Liver (tissue), 3 donors: ENCODE measurements at regions not wholly inside any gene's neighbourhood (a gene's known extent, or its start where the extent isn't known, plus 50 kb on each side); places are given as distances from the start of the nearest gene placed in this dataset.

ENCODE experiments used
- CTCF ChIP-seq: fragments of 150-350 bp; IDR thresholded peaks from 2 replicates; pipeline ENCODE4 v1.5.1; 2017; ENCODE audit warnings: improper control_type of control experiment, low read depth, low read length; ENCODE audit not compliant: missing input control
- EGR1 ChIP-seq, 2 donors: IDR thresholded peaks; 2 replicates each; pipeline ENCODE4 v1.6.1; 2016 to 2018; ENCODE audit warnings: antibody characterized with exemption in 2 of 2, low read depth in 2 of 2
- FOXA1 ChIP-seq: IDR thresholded peaks from 2 replicates; pipeline ENCODE4 v1.6.1; 2016; ENCODE audit warnings: antibody characterized with exemption
- GABPA ChIP-seq, 2 donors: IDR thresholded peaks in 1 of 2; conservative IDR thresholded peaks in 1 of 2; 2 replicates each; pipeline ENCODE4 v1.6.1; 2016; ENCODE audit warnings: antibody characterized with exemption in 2 of 2, mild to moderate bottlenecking in 1 of 2, moderate library complexity in 1 of 2
- HNF4A ChIP-seq, 2 donors: conservative IDR thresholded peaks; 2 replicates each; pipeline ENCODE4 v1.6.1; 2016; ENCODE audit warnings: antibody characterized with exemption in 2 of 2, mild to moderate bottlenecking in 2 of 2
- HNF4G ChIP-seq: IDR thresholded peaks from 2 replicates; pipeline ENCODE4 v1.6.1; 2016; ENCODE audit warnings: antibody characterized with exemption
- MAX ChIP-seq: IDR thresholded peaks from 2 replicates; pipeline ENCODE4 v1.6.1; 2016; ENCODE audit warnings: antibody characterized with exemption
- RAD21 ChIP-seq, 2 donors: IDR thresholded peaks; 2 replicates each; pipeline ENCODE4 v1.6.1; 2016; ENCODE audit warnings: antibody characterized with exemption in 2 of 2, mild to moderate bottlenecking in 2 of 2
- REST ChIP-seq: IDR thresholded peaks from 2 replicates; pipeline ENCODE4 v1.6.1; 2016; ENCODE audit warnings: antibody characterized with exemption, mild to moderate bottlenecking
- SP1 ChIP-seq: IDR thresholded peaks from 2 replicates; pipeline ENCODE4 v1.6.1; 2018; ENCODE audit warnings: antibody characterized with exemption, mild to moderate bottlenecking
- TAF1 ChIP-seq: conservative IDR thresholded peaks from 2 replicates; pipeline ENCODE4 v1.6.1; 2016; ENCODE audit warnings: antibody characterized with exemption, mild to moderate bottlenecking
- YY1 ChIP-seq: IDR thresholded peaks from 2 replicates; pipeline ENCODE4 v1.6.1; 2016; ENCODE audit warnings: antibody characterized with exemption, mild to moderate bottlenecking
- TF ChIP-seq, protein P1 (sequence below): IDR thresholded peaks from 2 replicates; pipeline ENCODE4 v1.6.1; 2016; ENCODE audit warnings: antibody characterized with exemption
- TF ChIP-seq, protein P2 (sequence below): IDR thresholded peaks from 2 replicates; pipeline ENCODE4 v1.6.1; 2016; ENCODE audit warnings: antibody characterized with exemption
- donor health status: healthy.
- donor health status: healthy.

- no peak for TF ChIP-seq CTCF
- no peak for TF ChIP-seq YY1
- no peak for TF ChIP-seq RAD21 (IDR thresholded peaks at IDR 0.05)
- TF ChIP-seq, protein P1, sequence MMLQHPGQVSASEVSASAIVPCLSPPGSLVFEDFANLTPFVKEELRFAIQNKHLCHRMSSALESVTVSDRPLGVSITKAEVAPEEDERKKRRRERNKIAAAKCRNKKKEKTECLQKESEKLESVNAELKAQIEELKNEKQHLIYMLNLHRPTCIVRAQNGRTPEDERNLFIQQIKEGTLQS = no peak
- TF ChIP-seq GABPA (IDR thresholded peaks at IDR 0.05 in 1 of 2, conservative IDR thresholded peaks at IDR 0.05 in 1 of 2) = no peak
- no peak for TF ChIP-seq FOXA1
- TF ChIP-seq SP1 = no peak
- TF ChIP-seq REST = no peak
- TF ChIP-seq EGR1 (IDR thresholded peaks at IDR 0.05; ENCODE audit: low read depth in 2 of 2) = no peak
- no peak for TF ChIP-seq MAX
- TF ChIP-seq TAF1 = no peak
- TF ChIP-seq, protein P2, sequence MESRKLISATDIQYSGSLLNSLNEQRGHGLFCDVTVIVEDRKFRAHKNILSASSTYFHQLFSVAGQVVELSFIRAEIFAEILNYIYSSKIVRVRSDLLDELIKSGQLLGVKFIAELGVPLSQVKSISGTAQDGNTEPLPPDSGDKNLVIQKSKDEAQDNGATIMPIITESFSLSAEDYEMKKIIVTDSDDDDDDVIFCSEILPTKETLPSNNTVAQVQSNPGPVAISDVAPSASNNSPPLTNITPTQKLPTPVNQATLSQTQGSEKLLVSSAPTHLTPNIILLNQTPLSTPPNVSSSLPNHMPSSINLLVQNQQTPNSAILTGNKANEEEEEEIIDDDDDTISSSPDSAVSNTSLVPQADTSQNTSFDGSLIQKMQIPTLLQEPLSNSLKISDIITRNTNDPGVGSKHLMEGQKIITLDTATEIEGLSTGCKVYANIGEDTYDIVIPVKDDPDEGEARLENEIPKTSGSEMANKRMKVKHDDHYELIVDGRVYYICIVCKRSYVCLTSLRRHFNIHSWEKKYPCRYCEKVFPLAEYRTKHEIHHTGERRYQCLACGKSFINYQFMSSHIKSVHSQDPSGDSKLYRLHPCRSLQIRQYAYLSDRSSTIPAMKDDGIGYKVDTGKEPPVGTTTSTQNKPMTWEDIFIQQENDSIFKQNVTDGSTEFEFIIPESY = no peak
- no peak for TF ChIP-seq HNF4A (conservative IDR thresholded peaks at IDR 0.05)
- no peak for TF ChIP-seq HNF4G
Observed at GRCh38 chr18:14930576-14930975, 182.6 kb downstream of the ANKRD30B start.
